GM10266 (cell line): ENCODE measurements at regions not wholly inside any gene's neighbourhood (a gene's known extent, or its start where the extent isn't known, plus 50 kb on each side); places are given as distances from the start of the nearest gene placed in this dataset.

Source experiments
- DNase-seq: peaks from one replicate; pipeline ENCODE4 v3.0.0; 2012; ENCODE audit errors: extremely low spot score
- TF ChIP-seq, protein P1 (sequence below): IDR thresholded peaks from 2 replicates; pipeline ENCODE4 v1.5.1; 2012; ENCODE audit warnings: mild to moderate bottlenecking, low read depth; ENCODE audit not compliant: control insufficient read depth, insufficient read depth; ENCODE audit errors: missing control alignments

- no peak for DNase-seq
- TF ChIP-seq, protein P1, sequence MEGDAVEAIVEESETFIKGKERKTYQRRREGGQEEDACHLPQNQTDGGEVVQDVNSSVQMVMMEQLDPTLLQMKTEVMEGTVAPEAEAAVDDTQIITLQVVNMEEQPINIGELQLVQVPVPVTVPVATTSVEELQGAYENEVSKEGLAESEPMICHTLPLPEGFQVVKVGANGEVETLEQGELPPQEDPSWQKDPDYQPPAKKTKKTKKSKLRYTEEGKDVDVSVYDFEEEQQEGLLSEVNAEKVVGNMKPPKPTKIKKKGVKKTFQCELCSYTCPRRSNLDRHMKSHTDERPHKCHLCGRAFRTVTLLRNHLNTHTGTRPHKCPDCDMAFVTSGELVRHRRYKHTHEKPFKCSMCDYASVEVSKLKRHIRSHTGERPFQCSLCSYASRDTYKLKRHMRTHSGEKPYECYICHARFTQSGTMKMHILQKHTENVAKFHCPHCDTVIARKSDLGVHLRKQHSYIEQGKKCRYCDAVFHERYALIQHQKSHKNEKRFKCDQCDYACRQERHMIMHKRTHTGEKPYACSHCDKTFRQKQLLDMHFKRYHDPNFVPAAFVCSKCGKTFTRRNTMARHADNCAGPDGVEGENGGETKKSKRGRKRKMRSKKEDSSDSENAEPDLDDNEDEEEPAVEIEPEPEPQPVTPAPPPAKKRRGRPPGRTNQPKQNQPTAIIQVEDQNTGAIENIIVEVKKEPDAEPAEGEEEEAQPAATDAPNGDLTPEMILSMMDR: no peak
These were observed 170.9 kb downstream of the ABHD5 start for GRCh38 chr3:43861635-43862034.

DNA sequence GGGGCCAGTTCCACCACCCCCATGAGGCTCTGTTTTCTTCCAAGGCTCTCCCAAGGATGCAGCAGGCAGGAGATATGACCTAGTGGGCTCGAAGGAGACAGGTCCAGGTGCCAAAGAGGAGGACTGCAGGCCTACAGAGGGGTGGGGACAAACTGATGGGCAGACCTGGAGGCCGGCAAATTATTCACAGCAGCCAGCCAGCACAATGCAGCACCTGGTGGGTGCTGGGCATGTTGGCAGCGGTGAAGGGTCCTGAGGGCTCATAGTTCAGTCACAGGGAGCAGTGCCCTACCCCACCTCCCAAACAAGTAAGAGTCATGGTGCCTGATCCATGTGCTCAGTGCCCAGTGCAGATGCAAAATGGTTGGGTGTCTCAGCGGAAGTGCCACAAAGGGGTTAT, 171.7 kb downstream of the ABHD5 start:
- no peak for DNase-seq
- TF ChIP-seq, protein P1: no peak

- TF ChIP-seq, protein P1: no peak
- no peak for DNase-seq
These were observed 172.5 kb downstream of the ABHD5 start for GRCh38 chr3:43862992-43863805.

DNA sequence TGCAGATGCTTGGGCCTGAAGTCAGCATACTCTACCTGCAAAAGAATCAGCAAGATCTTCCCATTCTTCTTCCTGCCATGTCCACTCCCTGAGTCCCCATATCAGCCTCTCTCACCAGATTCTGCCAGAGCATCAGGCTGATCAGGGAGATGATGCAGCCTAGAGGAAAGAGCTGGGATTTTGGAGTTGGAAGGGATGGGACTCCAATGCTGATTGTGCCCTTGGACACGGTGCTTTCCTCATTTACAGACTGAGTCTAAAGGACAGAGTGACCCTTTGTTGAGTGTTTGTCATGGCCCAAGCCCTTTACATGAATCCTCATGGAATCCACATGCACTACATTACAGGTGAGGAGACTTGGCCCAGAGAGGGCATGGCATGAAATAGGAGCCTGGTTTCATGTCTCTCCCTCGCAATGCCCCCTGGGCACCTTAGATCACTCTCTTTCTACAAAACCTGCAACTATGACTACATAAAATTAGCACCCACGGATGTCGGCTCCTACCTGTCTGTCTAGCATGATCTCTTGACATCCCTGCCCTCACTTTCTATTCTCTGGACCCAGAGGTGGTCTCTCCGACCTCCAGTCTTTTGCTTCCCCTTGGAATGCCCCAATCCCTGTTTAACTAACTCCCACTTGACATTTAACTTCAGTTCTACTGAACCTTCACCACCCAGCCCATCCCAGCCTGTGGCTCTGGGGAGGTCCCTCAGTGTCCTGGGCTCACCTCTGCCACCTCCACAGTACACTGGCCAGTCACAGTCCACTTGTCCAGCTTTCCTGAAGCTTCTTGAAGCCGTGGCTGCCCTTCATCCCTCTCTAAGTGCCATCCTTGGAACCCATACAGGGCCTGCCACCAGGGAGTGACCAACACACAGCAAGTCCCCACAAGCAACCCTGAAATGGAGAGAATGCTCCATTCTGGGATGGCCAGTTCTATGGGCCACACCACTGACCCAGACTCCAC, 173.5 kb downstream of the ABHD5 start:
- DNase-seq: no peak
- TF ChIP-seq, protein P1: no peak

DNA sequence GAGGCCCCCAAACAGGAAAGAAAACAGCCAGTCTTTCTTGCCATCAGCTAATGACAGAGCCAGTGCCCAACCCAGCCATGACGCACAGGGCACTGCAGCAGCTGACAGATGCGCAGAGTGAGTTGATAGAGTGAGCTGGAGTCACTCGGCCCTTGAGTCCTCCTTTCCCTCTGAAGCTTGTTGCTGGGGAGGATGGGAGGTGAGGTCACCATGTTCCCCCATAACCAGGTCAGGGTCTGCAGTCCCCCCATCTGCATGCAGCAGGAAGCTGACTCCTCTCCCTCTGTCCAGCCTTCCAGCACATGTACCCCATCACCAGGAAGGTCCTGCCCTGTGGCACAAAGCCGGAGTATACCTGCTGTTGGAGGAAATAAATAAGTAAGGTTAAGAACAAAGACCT, 174.6 kb downstream of the ABHD5 start:
- TF ChIP-seq, protein P1: no peak

GRCh38 chr3:43865887-43866528, 175.3 kb downstream of the ABHD5 start:
- TF ChIP-seq, protein P1: no peak

More for the DNA sequence above, 174.6 kb downstream of the ABHD5 start:
- no peak for DNase-seq

More at GRCh38 chr3:43865887-43866528, 175.3 kb downstream of the ABHD5 start:
- DNase-seq: no peak
